ENCODE measurements at regions not wholly inside any gene's neighbourhood (a gene's known extent, or its start where the extent isn't known, plus 50 kb on each side); places are given as distances from the start of the nearest gene placed in this dataset.

DNA sequence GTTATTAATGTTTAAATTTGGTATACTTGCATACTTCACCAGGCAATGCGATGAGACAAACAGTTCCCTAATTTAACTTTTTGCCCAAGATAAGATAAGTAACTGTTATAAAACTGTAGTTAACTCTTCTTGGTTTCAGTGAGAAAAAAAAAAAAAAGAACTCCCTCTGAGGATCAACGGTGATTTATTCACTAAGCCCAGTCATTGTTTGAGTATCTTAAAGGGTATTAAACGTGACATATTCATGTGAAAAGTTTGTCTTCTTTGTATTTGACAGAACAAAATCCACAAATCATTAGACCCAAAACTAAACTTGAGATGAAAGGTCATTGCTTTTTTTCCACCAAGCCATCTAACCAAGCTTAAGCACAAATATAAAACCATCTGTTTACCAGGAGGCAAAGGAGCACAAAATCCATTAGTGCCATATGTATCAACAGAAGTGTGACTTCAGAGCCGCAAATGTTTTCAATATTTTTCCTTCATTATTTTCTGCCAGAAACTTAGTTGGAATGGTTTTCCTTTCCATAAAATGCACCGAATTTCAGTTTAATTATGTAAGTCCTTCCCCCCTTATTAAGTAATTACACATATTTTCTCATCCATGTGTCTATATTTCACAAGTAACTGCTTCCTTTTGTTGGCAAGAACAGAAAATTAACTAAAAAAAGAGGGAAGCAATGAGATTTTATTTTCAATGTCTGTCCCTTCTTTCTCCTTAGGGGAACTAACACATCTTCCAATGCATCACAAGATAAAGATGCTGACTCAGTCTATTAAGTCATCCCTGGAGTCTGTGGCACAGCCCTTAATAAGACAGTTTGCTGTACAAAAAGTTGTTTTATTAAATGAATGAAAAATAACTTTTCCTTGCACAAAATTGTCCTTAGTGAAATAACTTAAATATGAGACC lies 92.2 kb upstream of the RAP2B start:
- Histone ChIP-seq H4K20me1 (ENCODE audit: insufficient read depth) (no peaks in the 10 kb centered on the region), H3K9me3 (ENCODE audit: low read length) (no peaks in the 10 kb centered on the region), H3K4me2 (ENCODE audit: low read length) (no peak overlapping the region), H3F3A (ENCODE audit: insufficient read depth, low read length, poor library complexity, severe bottlenecking) (no peaks in the 10 kb centered on the region), H3K4me3 (ENCODE audit: low read length) (no peak overlapping the region), H3K79me2 (replicated peaks; ENCODE audit: insufficient read depth, low read length) (no peaks in the 10 kb centered on the region), H3K36me3 (ENCODE audit: insufficient read depth, low read length) (no peaks in the 10 kb centered on the region), H2AFZ (ENCODE audit: low read depth, low read length) (no peak overlapping the region), H3K27ac (ENCODE audit: low read length) (no peak overlapping the region), H3K9me2 (ENCODE audit: insufficient read depth, low read length) (no peaks in the 10 kb centered on the region), H3K9ac (ENCODE audit: low read length) (no peak overlapping the region), H3K27me3 (ENCODE audit: insufficient read depth, low read depth, low read length) (no peaks in the 10 kb centered on the region)
- TF ChIP-seq MXI1 (conservative IDR thresholded peaks at IDR 0.05; ENCODE audit: poor library complexity, severe bottlenecking) (no peak), RAD21 (conservative IDR thresholded peaks at IDR 0.05) (no peak), SMC3 (conservative IDR thresholded peaks at IDR 0.05; ENCODE audit: poor library complexity) (no peak), TAF1 (IDR thresholded peaks at IDR 0.05; ENCODE audit: low read depth) (no peak), POLR2AphosphoS5 (IDR thresholded peaks at IDR 0.05) (no peak), CTCF (IDR thresholded peaks at IDR 0.05; ENCODE audit: poor library complexity, severe bottlenecking) (no peak), EZH2 (IDR thresholded peaks at IDR 0.05; ENCODE audit: borderline replicate concordance, insufficient read depth, low read length, poor library complexity, severe bottlenecking) (no peak), EP300 (conservative IDR thresholded peaks at IDR 0.05; ENCODE audit: poor library complexity, severe bottlenecking) (no peak)
- TF ChIP-seq, protein P1, sequence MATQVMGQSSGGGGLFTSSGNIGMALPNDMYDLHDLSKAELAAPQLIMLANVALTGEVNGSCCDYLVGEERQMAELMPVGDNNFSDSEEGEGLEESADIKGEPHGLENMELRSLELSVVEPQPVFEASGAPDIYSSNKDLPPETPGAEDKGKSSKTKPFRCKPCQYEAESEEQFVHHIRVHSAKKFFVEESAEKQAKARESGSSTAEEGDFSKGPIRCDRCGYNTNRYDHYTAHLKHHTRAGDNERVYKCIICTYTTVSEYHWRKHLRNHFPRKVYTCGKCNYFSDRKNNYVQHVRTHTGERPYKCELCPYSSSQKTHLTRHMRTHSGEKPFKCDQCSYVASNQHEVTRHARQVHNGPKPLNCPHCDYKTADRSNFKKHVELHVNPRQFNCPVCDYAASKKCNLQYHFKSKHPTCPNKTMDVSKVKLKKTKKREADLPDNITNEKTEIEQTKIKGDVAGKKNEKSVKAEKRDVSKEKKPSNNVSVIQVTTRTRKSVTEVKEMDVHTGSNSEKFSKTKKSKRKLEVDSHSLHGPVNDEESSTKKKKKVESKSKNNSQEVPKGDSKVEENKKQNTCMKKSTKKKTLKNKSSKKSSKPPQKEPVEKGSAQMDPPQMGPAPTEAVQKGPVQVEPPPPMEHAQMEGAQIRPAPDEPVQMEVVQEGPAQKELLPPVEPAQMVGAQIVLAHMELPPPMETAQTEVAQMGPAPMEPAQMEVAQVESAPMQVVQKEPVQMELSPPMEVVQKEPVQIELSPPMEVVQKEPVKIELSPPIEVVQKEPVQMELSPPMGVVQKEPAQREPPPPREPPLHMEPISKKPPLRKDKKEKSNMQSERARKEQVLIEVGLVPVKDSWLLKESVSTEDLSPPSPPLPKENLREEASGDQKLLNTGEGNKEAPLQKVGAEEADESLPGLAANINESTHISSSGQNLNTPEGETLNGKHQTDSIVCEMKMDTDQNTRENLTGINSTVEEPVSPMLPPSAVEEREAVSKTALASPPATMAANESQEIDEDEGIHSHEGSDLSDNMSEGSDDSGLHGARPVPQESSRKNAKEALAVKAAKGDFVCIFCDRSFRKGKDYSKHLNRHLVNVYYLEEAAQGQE (IDR thresholded peaks at IDR 0.05; ENCODE audit: borderline replicate concordance): no peak

GRCh38 chr3:153070511-153070868 lies 91.5 kb upstream of the RAP2B start:
- H3K79me2 ChIP-seq (replicated peaks; ENCODE audit: insufficient read depth, low read length): no peaks in the 10 kb centered on the region
- H3K27me3 ChIP-seq (ENCODE audit: insufficient read depth, low read depth, low read length): no peaks in the 10 kb centered on the region
- TF ChIP-seq CTCF (IDR thresholded peaks at IDR 0.05; ENCODE audit: poor library complexity, severe bottlenecking): no peak
- no peak for TF ChIP-seq EZH2 (IDR thresholded peaks at IDR 0.05; ENCODE audit: borderline replicate concordance, insufficient read depth, low read length, poor library complexity, severe bottlenecking)
- no peak for TF ChIP-seq MXI1 (conservative IDR thresholded peaks at IDR 0.05; ENCODE audit: poor library complexity, severe bottlenecking)
- TF ChIP-seq, protein P1 (IDR thresholded peaks at IDR 0.05; ENCODE audit: borderline replicate concordance): no peak
- TF ChIP-seq TAF1 (IDR thresholded peaks at IDR 0.05; ENCODE audit: low read depth): no peak
- TF ChIP-seq SMC3 (conservative IDR thresholded peaks at IDR 0.05; ENCODE audit: poor library complexity): no peak
- TF ChIP-seq EP300 (conservative IDR thresholded peaks at IDR 0.05; ENCODE audit: poor library complexity, severe bottlenecking): no peak
- no peak for TF ChIP-seq RAD21 (conservative IDR thresholded peaks at IDR 0.05)
- H3K9me3 ChIP-seq (ENCODE audit: low read length): no peaks in the 10 kb centered on the region
- H4K20me1 ChIP-seq (ENCODE audit: insufficient read depth): no peaks in the 10 kb centered on the region
- H3K36me3 ChIP-seq (ENCODE audit: insufficient read depth, low read length): no peaks in the 10 kb centered on the region
- no peak overlapping the region for H2AFZ ChIP-seq (ENCODE audit: low read depth, low read length)
- no peaks in the 10 kb centered on the region for H3K9me2 ChIP-seq (ENCODE audit: insufficient read depth, low read length)
- H3K9ac ChIP-seq (ENCODE audit: low read length): no peak overlapping the region
- no peak overlapping the region for H3K27ac ChIP-seq (ENCODE audit: low read length)
- no peak overlapping the region for H3K4me2 ChIP-seq (ENCODE audit: low read length)
- no peaks in the 10 kb centered on the region for H3F3A ChIP-seq (ENCODE audit: insufficient read depth, low read length, poor library complexity, severe bottlenecking)
- no peak overlapping the region for H3K4me3 ChIP-seq (ENCODE audit: low read length)
